SKM-1 treated with dmso at 0.1 percent for 144 hours (cell line): ENCODE measurements at regions not wholly inside any gene's neighbourhood (a gene's known extent, or its start where the extent isn't known, plus 50 kb on each side); places are given as distances from the start of the nearest gene placed in this dataset.
"Not testable (repeated sequence)": the region's sequence is repeated elsewhere in the genome, so short reads cannot be mapped to it uniquely, and the experiment has no call there.

Experiments
- DNase-seq: peaks from one replicate; lab custom pipeline; 2025; ENCODE audit not compliant: unreplicated experiment; lab: John Stamatoyannopoulos, UW

GRCh38 chr4:179059396-179059795 is 1617.2 kb upstream of the AGA start:
- DNase-seq, result no peak

DNA sequence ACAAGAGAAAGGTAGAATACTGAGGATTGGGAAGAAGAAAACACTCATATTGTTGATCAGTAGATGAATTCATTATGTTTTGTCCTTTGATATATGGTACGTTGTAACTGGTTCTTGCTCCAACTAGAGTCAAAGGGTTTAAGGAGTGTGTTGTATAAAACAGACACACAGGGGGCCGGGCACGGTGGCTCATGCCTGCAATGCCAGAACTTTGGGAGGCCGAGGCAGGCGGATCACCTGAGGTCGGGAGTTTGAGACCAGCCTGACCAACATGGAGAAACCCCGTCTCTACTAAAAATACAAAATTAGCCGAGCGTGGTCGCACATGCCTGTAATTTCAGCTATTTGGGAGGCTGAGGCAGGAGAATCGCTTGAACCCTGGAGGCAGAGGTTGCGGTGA is 1624.0 kb upstream of the AGA start:
- not testable (repeated sequence) for DNase-seq

GRCh38 chr4:179071131-179071530 is 1628.9 kb upstream of the AGA start:
- no peak for DNase-seq

GRCh38 chr4:179076865-179077264 is 1634.6 kb upstream of the AGA start:
- no peak for DNase-seq

- DNase-seq, result no peak
Measured at GRCh38 chr4:179095585-179096221, 1653.5 kb upstream of the AGA start.

DNA sequence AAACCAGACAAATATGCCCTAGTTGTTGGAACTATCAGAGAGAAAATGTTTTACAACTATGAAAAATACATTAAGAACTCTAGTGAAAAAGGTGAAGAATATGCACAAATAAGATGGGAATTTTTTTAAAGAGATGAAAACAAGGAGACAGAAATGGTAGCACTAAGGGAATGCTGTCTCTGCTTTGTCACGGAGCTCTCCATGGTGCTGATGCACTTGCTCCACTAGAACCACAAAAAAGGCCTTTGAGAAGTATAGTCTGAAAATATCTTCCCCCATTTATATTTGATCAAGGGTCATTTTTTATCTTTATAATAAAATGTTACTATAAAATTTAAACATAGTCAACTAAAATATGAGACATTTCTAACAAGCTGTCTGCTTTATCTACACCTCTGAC is 1655.5 kb upstream of the AGA start:
- no peak for DNase-seq

GRCh38 chr4:179110356-179110755 is 1668.1 kb upstream of the AGA start:
- DNase-seq, result no peak

DNA sequence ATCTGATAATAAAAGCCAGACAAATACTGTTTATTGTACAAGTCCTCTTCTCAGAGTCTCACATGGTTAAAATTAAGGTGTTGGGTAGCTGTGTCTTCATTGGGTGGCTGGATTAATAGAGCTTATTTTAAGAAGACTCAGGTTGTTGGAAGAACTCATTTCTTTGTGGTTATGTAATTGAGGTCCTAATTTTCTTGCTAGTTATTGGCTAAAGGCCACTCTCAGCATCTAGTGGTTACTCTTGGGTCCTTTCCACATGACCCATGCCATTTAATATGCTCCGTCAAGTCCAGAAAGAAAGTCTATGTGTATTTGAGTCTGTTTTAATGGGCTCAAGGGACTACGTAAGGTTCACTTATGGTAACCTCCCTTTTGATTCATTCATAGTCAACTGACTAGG is 1668.6 kb upstream of the AGA start:
- DNase-seq, result no peak

DNA sequence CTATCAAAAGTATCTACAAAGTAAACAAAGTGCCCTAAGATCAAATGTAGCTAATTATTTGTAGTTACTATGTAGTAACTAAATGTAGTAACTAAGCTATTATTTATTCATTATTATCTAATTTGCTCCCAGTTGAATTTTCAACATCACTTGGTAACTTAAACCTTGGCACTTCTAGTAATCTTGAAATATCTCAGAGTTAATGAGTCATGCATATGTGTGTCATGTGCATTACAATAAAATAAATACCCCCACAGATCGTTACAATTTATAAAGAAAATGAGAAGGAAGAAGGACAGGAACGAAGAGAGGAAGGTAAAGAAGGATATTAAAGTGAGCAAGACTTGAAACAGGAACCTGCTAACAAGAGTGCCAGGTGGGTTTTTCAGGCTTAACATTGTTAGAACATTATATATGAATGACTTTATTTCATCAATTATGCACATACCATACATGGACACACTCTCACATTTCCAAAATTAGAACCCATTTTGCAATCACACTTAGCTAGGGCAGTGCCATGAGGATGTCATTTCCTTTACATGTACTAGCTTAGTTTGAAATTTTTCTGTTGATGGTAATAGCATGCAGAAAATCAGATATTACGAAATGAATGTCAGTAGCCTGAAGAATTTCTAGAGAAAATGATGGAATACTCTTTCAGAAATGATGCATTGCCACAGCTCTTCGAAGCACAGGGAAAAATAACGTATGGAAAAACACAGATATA is 1670.4 kb upstream of the AGA start:
- DNase-seq, result no peak

DNA sequence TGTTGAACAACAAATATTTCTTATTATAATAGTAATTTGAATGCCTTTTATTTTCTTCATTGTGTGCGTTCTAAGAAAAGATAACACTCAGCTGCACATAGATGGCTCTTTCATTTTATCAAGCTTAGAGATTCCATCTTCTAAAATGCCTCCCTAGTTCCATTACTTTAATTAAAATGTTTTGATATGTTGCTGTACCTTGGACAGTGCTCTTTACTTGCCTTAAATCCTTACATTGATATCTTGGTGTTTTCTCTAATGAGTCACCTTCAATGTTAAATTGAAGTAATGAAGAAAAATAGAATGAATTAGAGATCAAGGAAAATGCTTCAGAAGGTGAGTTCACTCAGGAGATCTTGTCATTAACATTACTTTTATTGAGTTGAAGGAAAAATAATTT is 1672.4 kb upstream of the AGA start:
- no peak for DNase-seq

GRCh38 chr4:179116011-179116410 is 1673.8 kb upstream of the AGA start:
- DNase-seq, result no peak

DNA sequence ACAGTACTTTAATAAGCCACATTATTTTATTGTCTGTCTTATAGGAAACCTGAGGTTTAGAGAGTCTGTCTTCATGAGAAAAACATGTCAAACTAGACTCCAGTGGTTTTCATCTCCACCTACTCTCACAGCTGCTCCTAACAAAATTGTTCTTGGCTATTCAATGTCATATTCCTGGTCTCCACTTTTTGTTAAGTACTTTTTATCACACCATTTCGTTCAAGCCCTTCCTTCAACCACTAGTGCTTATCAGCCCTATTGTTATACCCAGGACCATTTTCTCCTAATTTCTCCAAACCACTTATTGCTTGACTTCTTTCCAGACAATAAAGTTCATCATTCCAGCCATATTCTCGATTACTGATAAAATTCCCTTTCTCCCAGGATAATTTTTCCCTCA is 1674.3 kb upstream of the AGA start:
- no peak for DNase-seq

DNA sequence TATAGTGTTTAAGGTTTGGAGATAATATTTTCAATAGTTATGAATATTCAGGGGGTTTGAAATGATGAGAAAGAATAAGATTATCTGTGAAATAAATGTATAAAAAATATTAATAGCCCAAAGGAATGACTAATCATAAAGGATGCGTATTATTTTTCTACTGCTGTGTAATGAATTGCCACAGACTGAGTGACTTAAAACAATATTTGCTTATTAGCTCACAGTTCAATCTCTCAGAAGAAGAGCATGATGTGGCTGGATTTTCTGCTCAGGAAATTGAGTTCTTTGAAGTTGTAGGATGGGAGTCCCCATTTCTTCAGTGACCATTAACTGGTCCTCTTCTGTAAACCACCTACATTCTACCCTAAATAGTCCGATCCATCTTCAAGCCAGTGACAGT is 1680.8 kb upstream of the AGA start:
- no peak for DNase-seq

- DNase-seq, result no peak
Measured at GRCh38 chr4:179124419-179124818, 1682.2 kb upstream of the AGA start.

- no peak for DNase-seq
Measured at GRCh38 chr4:179124957-179125356, 1682.7 kb upstream of the AGA start.

- no peak for DNase-seq
Measured at GRCh38 chr4:179125870-179126269, 1683.6 kb upstream of the AGA start.

DNA sequence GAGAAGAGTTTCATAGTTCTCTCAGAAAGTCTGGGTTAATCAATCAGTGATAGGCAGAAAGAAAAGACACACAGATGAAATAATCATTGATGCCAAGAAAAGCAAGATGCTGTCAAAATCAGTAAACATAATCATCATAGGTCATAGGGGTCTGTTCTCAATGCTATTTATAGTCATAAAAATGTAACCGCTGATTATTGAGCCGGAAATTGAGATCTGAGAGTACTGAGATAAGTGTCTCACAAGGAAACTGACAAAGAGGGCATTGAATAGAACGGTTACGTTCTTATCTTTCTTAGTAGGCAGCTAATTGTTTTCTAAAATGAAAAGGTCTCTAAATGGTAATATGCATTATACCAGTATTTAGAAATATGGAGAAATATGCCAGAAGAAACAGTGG is 1686.1 kb upstream of the AGA start:
- DNase-seq, result no peak

DNA sequence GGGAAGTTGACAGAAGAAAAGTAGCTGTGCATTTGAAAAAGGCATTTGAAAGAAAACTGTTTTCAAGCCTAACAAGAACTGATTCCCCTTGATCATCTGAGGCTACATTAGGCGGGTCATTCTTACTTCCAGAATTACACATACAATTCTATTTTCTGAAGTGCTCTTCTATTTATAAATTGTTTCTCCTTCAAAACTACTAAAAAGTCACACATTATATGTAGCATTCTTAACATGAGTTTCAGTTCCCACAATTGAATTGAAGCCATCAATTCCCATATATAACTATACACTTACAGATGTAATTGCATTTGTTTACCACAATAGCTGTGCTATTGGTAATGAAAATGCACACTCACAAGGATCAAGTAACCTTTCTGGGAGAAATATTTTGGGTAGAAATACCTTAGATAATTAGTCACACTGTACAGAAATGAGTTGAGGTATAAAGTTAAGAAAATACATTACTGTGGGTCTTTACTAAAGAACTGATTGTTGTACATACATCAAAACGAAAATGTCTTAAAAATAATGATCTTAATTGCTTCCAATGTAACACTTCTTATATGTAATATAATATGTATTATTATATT is 1688.0 kb upstream of the AGA start:
- no peak for DNase-seq

GRCh38 chr4:179145746-179146525 is 1703.7 kb upstream of the AGA start:
- no peak for DNase-seq

DNA sequence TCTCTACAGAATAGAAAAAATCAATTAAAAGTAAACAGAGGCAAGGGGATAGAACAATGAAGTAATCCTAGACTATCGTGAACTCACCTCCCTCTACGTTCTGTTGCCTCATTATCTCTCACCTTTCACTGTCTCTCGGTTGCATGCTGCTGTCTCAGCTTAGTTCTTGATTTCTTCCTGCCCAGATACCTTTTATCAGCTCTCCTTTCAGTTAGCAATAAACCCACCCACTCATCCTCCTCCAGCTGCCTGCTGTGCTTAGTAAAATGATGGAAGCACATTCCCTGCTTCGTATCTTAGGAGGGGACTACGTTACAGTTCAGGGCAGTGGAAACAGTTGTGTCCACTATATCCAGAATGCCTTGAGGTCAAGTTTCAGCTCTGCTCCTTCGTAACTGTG is 1709.5 kb upstream of the AGA start:
- no peak for DNase-seq

DNA sequence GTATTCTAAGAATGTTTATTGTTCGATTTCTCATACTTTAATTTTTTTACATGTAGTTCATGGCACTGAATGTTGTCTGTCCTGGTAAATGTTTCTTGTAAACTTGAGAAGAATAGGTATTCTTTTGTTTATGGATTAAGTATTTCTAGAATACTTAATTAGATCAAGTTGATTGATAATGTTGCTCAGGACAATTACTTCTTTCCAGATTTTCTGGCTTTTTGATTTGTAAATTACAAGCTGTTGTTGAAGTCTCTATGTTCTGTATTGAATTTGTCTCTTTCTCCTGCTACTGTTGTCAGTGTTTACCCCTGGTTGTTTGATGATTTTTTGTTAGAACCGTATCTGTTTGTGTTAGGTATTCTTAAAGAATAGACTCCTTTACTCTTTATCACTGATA is 1720.9 kb upstream of the AGA start:
- no peak for DNase-seq
